K562 (cell line): ENCODE measurements at regions not wholly inside any gene's neighbourhood (a gene's known extent, or its start where the extent isn't known, plus 50 kb on each side); places are given as distances from the start of the nearest gene placed in this dataset.

Experiments used
- GABPB1 ChIP-seq: sonication (generic); formaldehyde crosslinking; IDR thresholded peaks from 2 replicates; pipeline ENCODE4 v1.8.0; 2022; ENCODE audit warnings: mild to moderate bottlenecking, missing genetic modification reagents
- PREB ChIP-seq: sonication (generic); formaldehyde crosslinking; IDR thresholded peaks from 2 replicates; pipeline ENCODE4 v1.8.1; 2023; ENCODE audit warnings: mild to moderate bottlenecking, missing genetic modification reagents
- RAD21 ChIP-seq, 2 experiments: fragments of 250-450 bp in 1 of 2; fragments of 450-650 bp in 1 of 2; sonication (Bioruptor Pico) in 1 of 2; formaldehyde crosslinking in 1 of 2; IDR thresholded peaks in 1 of 2; conservative IDR thresholded peaks in 1 of 2; 2 replicates each; pipeline versions ENCODE4 v1.4.0 to v1.8.0; 2020 to 2022; ENCODE audit warnings: mild to moderate bottlenecking in 2 of 2, moderate library complexity in 1 of 2
- ZBTB40 ChIP-seq, 2 experiments: fragments of 450-650 bp in 1 of 2; sonication (generic) in 1 of 2; formaldehyde crosslinking in 1 of 2; IDR thresholded peaks; 2 replicates each; pipeline versions ENCODE4 v1.7.1 to v1.9.0; 2016 to 2022; ENCODE audit warnings: inconsistent platforms in 1 of 2, mild to moderate bottlenecking in 1 of 2, missing genetic modification reagents in 1 of 2
- TF ChIP-seq, protein P1 (sequence below), 2 experiments: fragments of 450-650 bp; IDR thresholded peaks; 2 replicates each; pipeline ENCODE4 v1.6.1; 2016; ENCODE audit warnings: mild to moderate bottlenecking in 2 of 2, borderline replicate concordance in 1 of 2, low read depth in 1 of 2, moderate library complexity in 1 of 2

DNA sequence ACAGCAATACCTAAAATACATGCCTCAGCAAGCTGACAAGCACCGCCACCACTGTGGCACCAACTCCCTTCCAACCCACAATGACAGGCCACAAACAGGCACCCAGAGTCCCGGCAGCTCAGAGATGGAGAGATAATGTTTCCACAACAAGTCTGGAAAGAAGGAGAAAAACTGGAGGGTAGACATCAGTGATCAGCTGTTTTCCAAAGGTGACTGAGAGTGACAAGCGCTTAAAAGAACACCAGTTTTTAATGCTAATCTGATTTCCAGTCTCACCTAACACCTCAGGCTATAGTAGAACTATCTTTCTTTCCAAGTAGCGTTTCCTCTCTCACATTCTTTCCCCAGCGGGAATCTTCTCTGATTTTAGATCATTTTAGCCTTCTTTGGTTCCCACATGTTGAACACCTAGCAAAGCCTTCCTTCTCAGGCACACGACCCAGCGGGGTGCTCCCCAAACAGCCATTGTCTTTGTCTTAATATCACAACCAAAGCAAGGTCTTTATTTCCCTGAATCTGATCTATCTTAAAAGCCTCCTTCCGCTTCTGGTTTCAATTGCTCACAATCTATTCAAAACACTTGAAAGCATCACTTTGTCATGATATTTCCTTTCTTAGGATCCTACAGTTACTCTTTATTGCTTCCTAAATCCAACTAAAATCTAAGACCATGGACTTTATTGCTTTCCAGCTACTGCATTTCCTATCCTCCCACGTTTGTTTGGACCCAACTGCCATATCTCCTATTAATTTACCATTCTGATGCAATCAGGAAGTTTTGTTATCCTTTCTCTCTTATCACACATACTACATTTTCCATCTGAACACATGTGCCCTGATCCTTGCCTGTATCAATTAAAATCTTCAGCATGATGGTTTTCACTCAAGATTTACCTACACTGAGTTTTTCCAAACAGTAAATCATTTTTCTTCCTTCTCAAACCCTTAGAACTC lies 282.7 kb downstream of the ADGB start (continued):
- TF ChIP-seq PREB (CRISPR knock-in tag) = no peak
- TF ChIP-seq, protein P1, sequence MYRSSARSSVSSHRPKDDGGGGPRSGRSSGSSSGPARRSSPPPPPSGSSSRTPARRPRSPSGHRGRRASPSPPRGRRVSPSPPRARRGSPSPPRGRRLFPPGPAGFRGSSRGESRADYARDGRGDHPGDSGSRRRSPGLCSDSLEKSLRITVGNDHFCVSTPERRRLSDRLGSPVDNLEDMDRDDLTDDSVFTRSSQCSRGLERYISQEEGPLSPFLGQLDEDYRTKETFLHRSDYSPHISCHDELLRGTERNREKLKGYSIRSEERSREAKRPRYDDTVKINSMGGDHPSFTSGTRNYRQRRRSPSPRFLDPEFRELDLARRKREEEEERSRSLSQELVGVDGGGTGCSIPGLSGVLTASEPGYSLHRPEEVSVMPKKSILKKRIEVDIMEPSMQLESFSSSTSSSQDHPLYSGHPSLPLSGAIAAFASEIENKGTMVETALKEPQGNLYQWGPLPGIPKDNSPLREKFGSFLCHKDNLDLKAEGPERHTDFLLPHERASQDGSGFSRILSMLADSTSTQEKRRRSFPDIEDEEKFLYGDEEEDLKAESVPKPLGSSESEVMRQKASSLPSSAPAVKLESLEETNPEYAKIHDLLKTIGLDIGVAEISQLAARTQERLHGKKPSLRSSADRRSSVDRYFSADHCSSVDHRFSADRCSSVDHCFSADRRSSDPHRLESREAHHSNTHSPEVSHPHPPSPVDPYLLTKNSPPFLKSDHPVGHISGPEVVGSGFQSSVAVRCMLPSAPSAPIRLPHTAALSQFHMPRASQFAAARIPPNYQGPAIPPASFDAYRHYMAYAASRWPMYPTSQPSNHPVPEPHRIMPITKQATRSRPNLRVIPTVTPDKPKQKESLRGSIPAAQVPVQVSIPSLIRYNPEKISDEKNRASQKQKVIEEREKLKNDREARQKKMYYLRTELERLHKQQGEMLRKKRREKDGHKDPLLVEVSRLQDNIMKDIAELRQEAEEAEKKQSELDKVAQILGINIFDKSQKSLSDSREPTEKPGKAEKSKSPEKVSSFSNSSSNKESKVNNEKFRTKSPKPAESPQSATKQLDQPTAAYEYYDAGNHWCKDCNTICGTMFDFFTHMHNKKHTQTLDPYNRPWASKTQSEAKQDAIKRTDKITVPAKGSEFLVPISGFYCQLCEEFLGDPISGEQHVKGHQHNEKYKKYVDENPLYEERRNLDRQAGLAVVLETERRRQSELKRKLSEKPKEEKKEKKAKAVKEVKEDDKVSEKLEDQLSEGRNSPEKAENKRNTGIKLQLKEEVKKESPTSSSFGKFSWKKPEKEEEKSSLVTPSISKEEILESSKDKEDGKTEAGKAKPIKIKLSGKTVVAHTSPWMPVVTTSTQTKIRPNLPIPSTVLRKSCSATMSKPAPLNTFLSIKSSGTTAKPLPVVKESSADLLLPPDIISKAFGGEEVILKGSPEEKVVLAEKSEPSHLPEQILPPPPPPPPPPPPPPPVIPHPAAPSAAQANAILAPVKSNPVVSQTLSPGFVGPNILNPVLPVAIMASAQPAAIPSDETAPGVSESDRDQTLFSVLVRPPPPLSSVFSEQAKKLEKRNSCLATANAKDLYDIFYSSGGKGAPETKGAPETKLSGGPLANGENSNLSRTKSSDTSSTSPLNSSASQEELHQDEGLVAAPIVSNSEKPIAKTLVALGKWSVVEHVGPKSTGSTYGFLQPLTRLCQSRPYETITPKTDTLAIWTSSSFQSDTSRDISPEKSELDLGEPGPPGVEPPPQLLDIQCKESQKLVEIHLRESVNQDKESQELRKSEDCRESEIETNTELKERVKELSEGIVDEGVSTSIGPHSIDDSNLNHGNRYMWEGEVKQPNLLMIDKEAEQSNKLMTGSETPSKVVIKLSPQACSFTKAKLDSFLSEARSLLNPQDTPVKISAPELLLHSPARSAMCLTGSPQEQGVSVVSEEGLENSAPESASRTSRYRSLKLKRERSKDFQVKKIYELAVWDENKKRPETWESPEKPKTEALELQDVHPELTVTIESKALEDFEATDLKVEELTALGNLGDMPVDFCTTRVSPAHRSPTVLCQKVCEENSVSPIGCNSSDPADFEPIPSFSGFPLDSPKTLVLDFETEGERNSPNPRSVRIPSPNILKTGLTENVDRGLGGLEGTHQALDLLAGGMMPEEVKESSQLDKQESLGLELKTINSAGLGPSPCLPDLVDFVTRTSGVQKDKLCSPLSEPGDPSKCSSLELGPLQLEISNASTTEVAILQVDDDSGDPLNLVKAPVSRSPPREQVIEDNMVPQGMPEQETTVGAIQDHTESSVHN (IDR thresholded peaks at IDR 0.05; ENCODE audit: borderline replicate concordance in 1 of 2, low read depth in 1 of 2) = peak; percentile 19 to 71; a peak in 2 of 4 replicates
- TF ChIP-seq RAD21 (CRISPR knock-in tag; conservative IDR thresholded peaks at IDR 0.05 in 1 of 2, IDR thresholded peaks at IDR 0.05 in 1 of 2) = peak in 1 of 2 experiments; percentile 14; a peak in 2 of 4 replicates
- no peak for TF ChIP-seq GABPB1 (CRISPR knock-in tag)
- TF ChIP-seq ZBTB40 (IDR thresholded peaks at IDR 0.05) = 0 out of 2 replicates have a peak, but pooled peaks have one; percentile 12
- TF ChIP-seq ZBTB40 (CRISPR knock-in tag; IDR thresholded peaks at IDR 0.05) = no peak
